ENCODE measurements at regions not wholly inside any gene's neighbourhood (a gene's known extent, or its start where the extent isn't known, plus 50 kb on each side); places are given as distances from the start of the nearest gene placed in this dataset.
A peak's percentile ranks its signal among the peaks of the same experiment; 100 is the strongest.

DNA sequence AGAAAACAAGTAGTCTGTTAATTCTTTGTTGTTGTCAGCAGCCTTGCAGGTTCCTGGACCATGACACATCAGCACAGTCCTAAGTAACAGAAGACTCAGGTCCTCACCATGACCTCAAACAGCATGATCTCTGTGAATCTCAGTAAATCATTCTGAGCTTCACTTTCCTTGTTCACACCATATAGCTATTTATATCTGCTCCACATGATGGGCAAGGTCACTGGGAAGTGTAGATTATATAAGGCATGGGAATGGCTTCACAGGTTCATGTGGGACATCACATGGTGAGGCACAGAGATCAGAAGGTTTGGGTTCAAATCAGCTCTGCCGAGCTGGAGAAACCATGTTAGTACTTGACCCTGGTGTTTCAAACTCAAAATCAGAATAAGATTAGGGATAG is 245.4 kb upstream of the SPTLC3 start:
- DNase-seq = no peak

DNA sequence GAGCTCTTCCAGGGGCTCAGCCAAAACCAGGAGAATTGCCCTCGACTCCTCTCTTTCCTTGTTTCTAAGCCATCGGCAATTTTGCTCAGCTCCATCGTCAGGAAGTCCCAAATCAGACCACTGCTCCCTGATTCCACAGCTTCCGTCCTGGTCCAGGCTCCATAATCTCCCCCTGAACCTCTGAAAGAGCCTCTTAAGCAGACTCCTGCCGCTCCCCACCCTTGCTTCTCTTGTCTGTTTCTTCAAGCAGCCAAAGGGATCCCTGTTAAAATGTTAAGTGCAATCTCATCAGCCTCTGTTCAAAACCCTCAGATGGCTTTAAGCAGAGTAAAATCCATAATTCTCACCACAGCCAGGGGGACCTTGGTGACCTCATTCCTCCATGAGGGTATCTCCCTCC is 244.7 kb upstream of the SPTLC3 start:
- no peak for DNase-seq

DNA sequence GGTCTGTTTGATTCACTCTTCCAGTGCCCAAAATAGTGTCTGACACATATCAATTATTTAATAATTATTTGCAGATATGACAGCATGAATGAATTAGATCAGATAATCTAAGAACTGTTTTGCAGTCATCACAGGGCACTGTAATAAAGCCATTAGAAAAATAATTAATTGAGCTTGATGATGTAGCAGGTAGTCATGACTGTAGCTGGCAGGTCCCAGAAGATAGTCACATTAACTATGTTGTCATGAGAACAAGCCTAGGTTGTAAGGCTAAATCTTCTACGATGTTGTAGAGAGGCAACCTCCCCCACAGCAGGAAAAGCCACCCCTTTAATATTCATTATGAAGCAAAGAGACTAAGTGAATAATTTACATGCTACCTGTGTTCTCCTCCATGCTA is 243.9 kb upstream of the SPTLC3 start:
- no peak for DNase-seq

DNA sequence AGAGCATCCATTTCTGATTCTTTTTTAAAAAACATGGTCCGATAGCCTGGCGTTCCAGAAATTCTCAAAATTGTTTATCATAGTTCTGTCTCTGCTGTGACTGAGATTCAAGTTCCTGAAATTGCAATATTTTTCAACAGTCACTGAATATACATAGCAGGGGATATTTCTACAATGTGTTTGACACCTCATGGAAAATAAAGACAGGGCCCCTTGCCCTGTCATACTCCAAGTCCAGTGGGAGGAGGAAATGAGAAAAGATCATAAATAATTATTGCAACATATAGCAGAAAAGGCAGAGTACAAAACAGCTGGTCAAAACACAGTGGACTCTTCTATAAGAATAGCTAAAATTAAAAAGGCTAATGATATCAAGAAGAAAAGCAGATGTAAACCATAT is 234.8 kb upstream of the SPTLC3 start:
- DNase-seq = peak; percentile 54

DNA sequence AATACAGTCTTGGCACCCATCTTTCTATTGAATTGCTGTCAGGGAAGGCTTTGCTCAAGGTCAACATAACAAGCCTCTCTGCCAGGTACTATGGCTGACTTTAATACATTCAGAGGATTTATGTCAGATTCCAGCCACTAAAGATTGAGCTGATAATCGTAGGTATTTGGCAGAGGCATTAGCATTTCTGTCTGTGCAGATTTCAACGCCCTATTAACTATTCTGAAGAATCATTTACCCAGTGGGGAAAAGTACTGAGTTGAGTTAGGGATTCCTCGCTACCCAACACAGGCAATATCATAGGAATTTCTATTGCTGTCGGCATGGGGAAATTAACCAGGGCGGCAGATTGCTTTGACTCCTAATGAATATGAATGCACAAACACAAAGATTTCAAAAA is 233.7 kb upstream of the SPTLC3 start:
- DNase-seq = peak; percentile 11

DNA sequence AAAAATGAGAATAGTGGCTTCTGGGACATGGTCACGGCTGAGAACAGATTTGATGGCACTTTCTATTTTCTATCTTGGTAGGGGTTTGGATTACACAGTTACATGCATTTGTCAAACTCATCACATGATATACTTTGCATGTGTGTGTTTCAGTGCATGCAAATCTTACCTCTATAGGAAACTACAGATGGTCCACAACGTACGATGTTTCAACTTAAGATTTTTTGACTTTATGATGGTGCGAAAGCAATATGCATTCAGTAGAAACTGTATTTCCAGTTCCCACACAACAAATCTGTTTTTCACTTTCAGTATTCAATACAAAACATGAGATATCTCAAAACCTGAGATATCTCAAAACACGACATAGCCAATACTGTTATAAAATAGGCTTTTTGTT is 231.8 kb upstream of the SPTLC3 start:
- DNase-seq = no peak

DNA sequence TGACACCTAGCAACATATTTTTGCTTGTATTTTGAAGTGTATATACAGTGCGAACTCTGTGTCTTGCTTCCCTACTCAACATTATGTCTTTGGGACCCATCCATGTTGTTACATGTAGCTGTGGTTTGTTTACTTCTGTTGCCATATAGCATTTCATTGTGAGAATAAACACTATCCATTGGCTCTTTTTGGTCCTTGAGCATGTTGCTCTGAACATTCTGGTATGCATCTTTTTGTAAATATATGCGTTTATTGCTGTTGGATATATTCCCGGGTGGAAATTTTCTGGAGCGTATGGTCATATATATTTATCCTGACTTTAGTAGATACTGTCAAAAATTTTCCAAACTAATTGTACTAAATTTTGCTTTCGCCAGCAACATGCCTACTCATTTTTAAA is 222.5 kb upstream of the SPTLC3 start:
- DNase-seq = peak; percentile 4

DNA sequence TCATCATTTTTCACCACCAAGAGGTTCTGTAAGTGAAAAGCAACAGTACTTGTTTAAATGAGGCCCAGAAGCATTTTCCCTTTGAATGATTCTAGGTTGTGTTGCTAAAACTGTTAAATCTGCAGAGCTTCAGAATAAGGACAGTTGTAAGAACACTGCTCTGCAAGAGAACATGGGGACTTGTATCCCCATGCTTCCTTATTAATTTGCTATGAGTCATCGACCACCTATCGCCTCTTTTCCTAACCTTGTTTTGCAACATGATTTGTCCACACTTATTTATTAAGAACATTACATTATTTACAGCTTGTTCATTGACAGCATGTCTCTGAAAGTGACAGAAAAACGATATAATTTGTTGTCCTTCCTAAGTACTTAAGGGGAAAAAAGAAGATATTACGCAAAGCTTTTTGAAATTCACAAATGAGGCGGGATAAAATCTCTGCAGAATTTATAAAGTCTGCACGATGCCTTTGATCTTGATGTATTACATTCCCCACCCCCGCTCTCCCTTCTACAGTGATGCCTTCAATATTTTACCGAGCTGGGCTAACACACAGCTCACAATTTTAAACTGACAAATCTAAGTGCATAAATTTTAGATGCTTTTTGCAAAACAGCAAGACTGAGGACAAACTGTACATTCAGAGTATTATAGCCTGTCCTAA is 220.0 kb upstream of the SPTLC3 start:
- no peak for DNase-seq

DNA sequence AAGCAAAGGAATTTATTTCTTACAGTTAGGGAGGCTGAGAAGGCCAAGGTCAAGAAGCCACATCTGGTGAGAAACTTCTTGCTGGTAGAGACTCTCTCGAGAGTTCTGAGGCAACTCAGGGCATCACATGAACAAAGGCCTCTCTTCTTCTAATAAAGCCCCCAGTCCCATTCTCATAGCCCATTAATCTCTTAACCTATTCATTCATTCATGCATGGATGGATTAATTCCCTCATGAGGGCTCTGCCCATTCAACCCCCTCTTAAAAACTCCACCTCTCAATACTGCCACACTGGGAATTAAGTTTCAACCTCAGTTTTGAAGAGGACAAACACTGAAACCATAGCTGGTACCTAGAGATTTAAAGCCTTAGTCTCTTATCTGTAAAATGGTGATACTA is 217.9 kb upstream of the SPTLC3 start:
- no peak for DNase-seq

DNA sequence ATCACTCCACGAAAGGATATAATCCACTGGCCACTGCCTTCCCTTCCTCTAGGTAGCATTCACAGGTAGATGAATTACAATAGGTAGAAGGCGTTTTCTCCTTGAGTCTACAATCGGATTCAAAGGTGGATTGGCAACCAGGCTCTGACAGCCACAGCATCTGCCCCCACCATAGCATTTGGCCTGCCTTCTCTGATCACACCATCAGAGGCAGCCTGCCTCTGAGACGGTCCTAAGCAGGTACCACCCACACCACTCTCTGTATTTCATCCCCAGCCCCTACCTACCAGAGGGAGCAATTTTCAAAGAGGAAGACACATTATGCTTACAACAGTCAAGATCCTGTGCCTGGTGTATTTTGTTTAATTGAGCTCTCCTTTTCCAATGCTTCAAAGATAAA is 210.5 kb upstream of the SPTLC3 start:
- DNase-seq = no peak

DNA sequence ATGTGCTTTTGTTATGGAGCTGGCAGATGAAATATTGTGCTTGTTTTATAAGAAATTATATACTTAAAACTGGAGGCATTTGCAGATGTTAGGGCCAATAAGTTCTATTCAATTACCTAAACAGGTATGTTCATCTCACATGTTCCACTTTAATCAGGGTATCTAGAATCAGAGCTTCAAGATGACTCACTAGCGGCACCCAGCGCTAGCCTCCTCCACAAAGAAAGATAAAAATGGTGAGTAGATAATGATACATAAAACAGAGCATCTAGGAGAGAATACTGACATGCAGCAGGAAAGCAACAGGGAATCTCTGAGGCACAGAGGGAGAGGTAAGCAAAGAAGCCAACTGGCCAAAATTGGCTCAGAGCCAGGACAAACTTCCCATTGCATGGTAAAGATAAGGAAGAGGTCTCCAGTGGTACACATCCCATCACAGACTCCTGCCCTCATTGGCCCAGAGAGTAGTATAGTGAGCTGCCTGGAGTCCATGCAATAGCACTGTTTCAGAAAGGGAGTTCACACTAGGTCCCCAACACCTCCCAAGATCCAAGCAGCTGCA is 200.7 kb upstream of the SPTLC3 start:
- no peak for DNase-seq

DNA sequence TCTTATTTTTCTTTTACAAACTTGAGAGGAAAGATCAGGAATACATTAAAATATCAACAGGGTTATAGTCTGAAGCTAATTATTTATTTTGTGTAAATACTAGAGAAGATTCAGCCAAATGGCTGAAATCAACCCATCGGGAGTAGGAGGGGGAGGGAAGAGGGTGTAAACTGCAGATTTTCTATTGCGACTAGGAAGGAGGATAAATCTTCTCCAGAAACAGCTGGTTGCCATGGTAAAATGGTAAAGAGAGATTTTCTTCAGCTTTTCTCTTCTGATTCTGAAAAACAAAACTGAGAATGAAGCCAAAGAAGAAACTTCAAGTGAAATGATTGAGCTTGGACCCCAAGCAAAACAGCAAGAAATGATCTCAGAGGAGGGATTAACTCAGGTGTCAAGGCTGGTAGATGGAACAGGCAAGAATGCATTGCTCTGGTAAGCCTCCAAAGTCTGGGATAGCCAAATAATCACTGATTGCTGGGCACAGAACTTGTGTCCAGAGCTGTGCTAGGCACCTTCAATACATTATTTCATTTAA is 193.5 kb upstream of the SPTLC3 start:
- no peak for DNase-seq

DNA sequence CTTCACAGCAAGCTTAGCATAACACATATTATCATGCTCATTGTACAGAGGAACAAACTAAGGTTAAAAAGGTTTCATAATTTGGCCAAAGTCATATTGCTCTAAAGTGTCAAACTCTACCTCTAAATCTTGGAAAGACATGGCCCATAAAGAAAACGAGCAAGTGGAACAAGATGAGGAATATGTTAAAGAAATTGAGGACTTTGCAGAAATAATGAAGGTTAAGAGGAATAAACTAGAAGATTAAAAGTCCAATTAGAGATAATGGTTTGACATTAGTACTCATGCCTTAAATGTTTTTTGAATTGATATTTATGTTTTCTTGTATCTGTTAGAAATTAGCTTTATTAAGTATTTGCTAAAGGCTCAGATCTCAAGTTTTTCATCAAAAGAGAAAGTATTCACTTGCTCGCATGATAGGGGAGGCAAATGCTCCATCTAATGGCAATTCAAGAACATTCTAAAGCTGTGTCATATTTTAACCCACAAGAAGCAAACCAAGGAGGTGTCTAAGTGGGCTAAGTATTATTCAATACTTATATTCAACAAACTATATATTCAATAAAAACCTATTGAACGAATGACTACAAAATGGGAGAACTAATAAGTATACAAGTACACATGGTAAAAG is 192.9 kb upstream of the SPTLC3 start:
- DNase-seq = no peak

DNA sequence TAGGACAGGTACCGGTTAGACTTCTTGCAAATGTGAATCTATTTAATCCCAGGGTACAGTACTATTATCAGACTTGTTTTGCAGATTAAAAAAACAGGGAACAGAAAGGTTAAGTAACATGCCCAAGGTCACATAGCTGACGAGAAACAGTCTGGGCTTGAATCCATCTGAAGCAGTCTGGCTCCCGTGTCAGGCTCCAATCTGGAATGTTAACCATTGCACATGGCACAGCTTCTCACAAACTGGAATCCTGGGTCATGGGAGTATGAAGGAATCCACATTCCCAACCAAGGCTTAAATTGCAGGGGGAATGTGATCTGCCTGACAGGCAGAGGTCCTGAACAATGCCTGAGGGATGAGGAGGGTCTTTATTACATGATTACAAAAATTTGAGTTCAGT is 187.5 kb upstream of the SPTLC3 start:
- DNase-seq = no peak

DNA sequence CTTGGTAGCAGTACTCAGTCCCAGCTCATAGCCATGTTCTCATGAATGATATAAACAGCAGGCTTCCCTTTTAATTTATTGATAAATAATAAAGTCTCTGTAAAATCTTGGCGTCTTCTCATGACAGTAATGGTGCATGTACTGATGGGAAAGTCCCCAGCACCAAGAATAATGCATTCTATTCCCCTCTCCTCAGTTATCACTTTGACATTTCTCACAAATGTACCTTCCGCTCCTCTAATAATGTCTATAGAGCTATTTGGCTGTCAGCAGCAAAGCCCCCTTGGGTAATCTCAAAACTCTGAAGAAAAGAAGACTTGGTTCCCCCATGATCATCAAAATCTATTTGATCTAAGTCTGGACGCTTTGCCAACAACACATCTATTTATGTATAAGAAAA is 185.0 kb upstream of the SPTLC3 start:
- no peak for DNase-seq

DNA sequence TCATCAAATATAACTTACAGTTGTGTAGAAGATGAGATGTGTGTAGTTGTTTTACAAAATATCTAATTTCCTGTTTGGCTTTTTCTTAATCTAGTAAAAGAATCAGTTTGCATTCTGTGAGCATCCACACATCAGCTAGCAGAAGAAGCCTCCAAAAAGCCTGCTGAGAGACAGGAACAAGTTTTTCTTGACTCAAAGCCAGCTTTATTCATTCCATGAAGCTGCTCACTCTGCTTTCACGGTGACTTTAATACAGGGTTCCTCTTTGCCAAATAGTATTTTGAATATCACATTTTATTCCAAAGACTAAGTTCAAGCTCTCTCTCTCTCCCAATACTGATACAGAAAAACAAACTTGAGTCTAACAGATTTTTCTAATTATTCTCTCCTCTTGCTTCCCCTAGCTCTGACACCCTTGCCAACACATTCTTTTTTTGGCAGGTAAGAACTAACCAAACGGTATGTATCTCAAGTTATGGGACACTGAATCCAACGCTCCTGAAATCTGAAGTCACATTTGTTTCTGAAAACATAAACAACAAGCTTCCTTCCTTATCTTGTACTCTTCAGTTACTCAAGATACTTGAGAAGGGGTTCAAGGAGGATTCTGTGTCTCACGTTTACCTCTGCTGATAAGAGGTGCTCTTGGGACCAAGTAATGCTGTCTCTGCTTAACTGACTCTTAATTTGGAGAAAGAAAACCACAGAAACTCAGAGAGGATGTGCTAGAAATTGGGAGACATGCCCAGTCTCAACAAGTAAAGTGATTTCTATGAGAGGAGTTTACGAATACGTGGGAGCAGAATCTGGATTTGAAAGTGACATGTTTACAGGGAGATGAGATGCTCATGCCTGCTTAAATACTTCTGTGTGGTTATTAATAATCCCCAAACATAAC is 184.2 kb upstream of the SPTLC3 start:
- DNase-seq = peak; percentile 38

DNA sequence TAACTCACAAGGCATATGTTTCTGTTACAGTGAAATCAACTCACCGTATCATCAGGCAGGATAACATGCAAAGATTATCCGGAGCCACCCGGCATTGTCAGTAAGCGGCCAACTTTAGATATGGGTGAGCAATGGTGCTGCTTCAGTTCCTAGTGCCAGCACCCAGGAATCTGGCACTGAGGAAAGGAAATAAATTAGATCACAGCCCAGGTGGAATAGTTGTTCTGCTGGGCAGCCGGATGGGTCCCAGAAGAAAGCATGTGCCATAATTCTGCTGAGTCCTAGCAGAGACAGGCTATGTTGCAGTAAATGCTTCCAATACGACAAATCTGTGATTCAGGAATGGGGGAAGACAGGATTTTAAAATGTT is 183.6 kb upstream of the SPTLC3 start:
- DNase-seq = no peak

DNA sequence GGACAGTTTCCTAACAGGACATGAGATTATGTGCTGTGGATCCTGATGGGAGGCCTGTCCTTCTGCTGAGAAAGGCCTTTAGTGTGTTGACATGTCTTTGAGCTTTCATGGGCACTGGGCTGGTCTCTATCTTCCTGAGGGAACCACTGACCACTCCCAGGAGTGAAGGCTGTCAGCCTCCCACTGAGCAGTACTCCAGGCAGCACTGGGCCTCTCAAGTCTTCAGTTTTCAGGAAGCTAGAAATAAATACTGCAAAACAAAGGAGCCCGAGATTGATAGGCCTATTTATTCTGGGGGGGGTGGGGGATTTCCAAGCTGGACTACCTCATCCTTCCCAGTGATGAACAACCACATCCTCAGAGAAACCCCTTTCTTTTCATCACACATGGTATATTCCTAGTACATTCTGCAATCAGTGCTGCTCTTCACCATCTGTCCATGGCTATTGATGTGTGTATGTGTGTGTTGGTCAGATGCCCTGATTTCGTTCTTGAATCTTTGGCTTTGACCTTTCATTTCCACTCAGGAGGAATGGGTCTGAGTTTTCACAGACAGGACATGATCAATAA is 180.9 kb upstream of the SPTLC3 start:
- no peak for DNase-seq

DNA sequence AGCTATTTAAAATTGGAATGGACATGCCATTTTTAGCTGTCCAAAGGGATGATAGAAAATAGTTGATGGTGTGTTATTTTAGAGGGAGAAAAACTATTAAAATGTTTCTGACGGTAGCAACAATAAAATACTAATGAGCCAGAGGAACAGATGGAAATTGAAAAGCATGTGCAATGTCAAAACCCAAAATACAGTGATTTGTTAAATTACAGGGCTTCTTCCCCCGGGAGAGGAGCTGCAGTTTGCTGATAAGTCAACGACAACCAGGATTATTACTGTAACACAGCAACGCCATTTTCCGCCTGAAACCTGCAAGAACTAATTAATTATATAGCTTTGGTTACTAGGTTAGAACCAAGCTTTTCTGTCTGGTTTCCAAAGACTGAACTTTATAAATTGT is 179.6 kb upstream of the SPTLC3 start:
- DNase-seq = no peak

DNA sequence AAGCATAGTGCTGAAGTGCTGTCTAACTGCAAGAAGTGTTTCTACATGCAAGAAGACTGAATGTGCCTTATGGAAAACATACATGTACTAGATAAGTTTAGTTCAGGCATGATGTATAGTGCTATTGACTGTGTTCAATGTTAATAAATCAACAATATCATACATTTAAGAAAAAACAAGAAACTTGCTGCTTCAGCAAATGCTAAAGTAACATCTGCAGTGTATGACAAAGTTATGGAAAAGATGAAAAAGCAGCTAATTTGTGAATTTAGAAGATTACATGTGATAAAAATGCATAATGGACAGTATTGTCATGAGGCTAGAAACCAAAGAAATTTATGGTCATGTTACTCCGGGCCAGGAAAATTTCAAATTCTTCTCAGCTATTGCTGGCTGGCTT is 174.9 kb upstream of the SPTLC3 start:
- DNase-seq = no peak

DNA sequence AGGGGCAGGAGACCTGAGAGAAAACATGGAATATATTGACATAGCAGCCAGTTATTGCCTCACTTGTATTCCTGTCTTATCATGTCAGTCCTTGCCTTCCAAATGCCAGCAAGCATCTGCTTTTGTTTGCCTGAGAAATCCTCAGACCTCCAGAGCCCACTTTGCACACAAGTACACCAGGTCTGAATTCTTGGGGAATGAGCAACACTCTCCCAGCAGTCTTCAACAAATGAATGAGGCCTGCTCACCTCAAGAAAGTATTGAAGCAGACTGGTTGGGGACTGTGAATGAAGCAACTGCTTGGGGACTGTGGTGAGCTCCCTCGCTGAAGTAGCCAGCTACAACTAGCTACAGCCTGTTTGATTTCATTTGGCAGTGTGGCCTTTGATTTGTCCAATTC is 172.8 kb upstream of the SPTLC3 start:
- DNase-seq = no peak

DNA sequence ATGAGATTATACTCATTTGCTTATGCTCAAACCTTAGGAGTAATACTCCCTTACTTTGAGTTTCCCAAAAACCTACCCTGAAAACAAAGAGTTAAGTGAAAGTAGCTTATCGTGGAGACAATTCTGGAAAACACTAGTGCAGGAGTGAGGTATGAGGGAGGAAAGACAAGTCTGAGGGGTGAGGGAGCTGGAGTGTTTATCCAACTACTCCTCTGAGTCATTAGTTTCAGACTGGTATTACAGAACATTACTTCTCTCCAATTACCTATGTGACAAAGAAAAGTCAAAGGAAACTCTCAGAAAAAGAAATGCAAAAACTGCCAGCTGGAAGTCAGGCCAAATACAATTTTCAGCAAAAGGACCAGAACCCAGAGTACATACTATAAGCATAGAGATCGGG is 171.1 kb upstream of the SPTLC3 start:
- DNase-seq = no peak

DNA sequence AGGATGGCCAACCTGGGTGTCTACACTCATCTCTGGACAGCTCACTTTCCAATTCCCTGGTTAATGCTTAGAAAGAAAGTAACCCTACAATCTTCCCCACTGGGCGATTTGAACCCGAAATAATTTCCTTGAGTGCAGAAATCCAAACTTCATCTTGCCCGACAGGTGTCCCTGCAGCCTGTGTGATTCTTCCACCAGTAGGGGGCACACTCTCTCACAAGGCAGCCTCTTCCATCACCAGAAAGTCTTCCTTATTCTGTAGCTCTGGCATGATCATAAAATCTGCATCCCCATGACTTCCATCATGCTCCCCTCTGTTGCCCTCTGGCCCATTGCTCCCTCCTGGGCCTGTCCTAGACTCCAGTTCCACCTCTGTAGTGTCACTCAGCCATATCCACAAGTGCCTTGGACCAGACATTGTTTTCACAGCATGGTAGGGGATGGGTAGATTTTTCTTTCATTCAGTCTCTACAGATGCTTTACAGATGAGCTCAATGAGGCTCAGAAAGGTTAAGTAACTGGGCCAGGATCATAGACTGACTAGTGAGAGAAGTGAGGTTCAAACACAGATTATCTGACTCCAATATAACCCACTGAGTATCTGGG is 170.4 kb upstream of the SPTLC3 start:
- no peak for DNase-seq

Data from NCI-H1105 treated with DMSO at 0.1 percent for 48 hours (cell line).